GM12873 (cell line): ENCODE measurements at regions not wholly inside any gene's neighbourhood (a gene's known extent, or its start where the extent isn't known, plus 50 kb on each side); places are given as distances from the start of the nearest gene placed in this dataset.

Experiments used
- TF ChIP-seq, protein P1 (sequence below): IDR thresholded peaks from 2 replicates; pipeline ENCODE4 v1.5.1; 2012; ENCODE audit warnings: low read depth, mild to moderate bottlenecking, moderate library complexity, low read length, control low read depth; ENCODE audit not compliant: insufficient read depth; ENCODE audit errors: missing control alignments

GRCh38 chr16:9446471-9447194 lies 355.2 kb downstream of the HAPSTR1 start:
- TF ChIP-seq, protein P1, sequence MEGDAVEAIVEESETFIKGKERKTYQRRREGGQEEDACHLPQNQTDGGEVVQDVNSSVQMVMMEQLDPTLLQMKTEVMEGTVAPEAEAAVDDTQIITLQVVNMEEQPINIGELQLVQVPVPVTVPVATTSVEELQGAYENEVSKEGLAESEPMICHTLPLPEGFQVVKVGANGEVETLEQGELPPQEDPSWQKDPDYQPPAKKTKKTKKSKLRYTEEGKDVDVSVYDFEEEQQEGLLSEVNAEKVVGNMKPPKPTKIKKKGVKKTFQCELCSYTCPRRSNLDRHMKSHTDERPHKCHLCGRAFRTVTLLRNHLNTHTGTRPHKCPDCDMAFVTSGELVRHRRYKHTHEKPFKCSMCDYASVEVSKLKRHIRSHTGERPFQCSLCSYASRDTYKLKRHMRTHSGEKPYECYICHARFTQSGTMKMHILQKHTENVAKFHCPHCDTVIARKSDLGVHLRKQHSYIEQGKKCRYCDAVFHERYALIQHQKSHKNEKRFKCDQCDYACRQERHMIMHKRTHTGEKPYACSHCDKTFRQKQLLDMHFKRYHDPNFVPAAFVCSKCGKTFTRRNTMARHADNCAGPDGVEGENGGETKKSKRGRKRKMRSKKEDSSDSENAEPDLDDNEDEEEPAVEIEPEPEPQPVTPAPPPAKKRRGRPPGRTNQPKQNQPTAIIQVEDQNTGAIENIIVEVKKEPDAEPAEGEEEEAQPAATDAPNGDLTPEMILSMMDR: no peak

DNA sequence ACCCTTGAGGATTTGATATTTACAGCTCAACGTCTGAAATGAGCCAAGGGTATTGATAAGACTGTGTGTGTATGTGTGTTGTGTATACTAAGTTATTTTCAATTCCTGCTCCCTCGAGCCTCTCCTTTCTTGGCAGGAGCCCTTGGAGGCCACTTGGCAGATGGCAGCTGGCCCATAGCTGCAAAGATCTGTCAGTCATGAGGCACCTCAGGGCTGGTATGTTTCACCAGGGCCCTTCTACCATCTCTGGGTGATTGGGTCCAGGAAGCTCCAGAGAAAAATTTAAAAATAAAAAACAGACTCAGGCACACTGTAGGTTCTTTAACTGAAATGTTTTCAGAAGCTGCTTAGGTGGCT lies 355.7 kb downstream of the HAPSTR1 start:
- TF ChIP-seq, protein P1: no peak

DNA sequence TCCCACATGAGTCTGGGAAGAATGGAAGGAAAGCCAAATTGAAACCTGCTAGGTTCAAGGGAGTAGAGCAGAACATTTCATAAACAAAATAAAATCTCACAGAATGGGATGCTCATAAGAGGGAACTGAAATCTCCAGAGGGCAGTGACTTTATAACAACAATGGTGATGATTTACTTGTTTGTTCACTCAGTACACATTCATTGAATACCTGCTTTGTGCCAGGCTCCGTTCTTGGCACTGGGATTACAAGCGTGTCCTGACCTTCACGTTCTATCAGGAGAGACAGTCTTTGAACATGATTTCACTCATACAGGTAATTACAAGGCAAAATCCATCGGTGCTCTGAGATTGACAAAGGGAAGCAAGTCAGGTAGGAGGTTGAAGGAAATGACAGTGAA lies 356.3 kb downstream of the HAPSTR1 start:
- TF ChIP-seq, protein P1: no peak

GRCh38 chr16:9449597-9449996 lies 358.2 kb downstream of the HAPSTR1 start:
- TF ChIP-seq, protein P1: no peak

GRCh38 chr16:9457215-9457614 lies 365.8 kb downstream of the HAPSTR1 start:
- TF ChIP-seq, protein P1: no peak

GRCh38 chr16:9458816-9459215 lies 367.4 kb downstream of the HAPSTR1 start:
- TF ChIP-seq, protein P1: no peak

DNA sequence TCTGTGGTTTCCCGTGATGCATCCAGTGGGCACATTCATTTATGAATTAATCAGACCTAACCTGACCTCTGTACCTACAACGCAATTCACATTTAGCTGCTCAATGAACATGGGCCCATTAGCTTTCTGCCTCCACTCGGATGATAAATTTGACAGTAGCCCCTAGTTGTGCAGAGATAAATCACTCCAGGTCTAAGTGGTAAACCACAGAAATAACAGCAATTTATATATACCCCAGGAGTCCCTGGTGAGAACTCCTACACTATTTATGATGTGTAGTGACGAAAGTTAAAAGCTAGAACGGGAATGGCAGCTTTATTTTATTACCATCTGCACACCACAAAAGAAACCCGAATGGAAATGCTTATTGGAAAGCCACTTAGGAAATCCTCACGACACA lies 371.5 kb downstream of the HAPSTR1 start:
- TF ChIP-seq, protein P1: no peak
